ENCODE measurements at regions not wholly inside any gene's neighbourhood (a gene's known extent, or its start where the extent isn't known, plus 50 kb on each side); places are given as distances from the start of the nearest gene placed in this dataset.

DNA sequence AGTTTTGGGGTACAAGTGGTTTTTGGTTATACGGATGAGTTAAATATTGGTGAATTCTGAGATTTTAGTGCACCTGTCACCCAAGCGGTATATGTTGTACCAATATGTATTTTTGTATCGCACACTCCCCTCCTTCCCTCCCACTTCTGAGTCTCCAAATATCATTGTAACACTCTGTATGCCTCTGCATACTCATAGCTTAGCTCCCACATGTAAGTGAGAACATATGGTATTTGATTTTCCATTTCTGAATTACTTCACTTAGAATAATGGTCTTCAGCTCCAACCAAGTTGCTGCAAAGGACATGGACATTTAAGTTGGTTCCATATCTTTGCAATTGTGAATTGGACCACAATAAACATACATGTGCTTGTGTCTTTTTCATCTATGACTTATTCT is 103.0 kb upstream of the ADAMTS3 start:
- H3K27me3 ChIP-seq (ENCODE audit: low read depth): no peaks in the 10 kb centered on the region
- no peak overlapping the region for H3K4me3 ChIP-seq
- no peaks in the 10 kb centered on the region for H3K4me1 ChIP-seq
- H3K9me3 ChIP-seq (replicated peaks): peaks cover 11% of the 10 kb centered on the region
- intact Hi-C loops (cut with micrococcal nuclease): no loop called here
- no peak for DNase-seq
- H3K36me3 ChIP-seq: no peaks in the 10 kb centered on the region
- TF ChIP-seq, protein P1, sequence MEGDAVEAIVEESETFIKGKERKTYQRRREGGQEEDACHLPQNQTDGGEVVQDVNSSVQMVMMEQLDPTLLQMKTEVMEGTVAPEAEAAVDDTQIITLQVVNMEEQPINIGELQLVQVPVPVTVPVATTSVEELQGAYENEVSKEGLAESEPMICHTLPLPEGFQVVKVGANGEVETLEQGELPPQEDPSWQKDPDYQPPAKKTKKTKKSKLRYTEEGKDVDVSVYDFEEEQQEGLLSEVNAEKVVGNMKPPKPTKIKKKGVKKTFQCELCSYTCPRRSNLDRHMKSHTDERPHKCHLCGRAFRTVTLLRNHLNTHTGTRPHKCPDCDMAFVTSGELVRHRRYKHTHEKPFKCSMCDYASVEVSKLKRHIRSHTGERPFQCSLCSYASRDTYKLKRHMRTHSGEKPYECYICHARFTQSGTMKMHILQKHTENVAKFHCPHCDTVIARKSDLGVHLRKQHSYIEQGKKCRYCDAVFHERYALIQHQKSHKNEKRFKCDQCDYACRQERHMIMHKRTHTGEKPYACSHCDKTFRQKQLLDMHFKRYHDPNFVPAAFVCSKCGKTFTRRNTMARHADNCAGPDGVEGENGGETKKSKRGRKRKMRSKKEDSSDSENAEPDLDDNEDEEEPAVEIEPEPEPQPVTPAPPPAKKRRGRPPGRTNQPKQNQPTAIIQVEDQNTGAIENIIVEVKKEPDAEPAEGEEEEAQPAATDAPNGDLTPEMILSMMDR (IDR thresholded peaks at IDR 0.05; ENCODE audit: borderline replicate concordance): no peak
- no peak overlapping the region for H3K27ac ChIP-seq (replicated peaks)

DNA sequence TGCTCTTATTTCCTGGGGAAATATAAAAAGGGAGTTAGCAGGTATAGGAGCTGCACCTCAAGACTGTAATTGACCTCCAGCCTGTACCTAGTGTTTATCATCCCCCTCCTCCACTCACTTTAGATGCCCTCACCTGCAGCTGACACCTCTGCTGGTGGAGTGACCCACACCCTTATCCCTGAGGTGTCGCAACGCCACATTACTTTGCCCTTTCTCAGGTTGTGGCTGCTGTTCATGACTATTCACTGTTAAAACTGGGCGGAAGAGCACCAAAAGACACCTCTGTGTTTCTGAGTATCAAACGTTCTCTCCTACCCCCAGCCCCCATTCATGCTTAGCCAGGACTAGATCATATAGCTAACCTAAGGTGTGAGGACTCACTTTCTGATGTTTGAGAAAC is 101.5 kb upstream of the ADAMTS3 start:
- TF ChIP-seq, protein P1 (IDR thresholded peaks at IDR 0.05; ENCODE audit: borderline replicate concordance): no peak

DNA sequence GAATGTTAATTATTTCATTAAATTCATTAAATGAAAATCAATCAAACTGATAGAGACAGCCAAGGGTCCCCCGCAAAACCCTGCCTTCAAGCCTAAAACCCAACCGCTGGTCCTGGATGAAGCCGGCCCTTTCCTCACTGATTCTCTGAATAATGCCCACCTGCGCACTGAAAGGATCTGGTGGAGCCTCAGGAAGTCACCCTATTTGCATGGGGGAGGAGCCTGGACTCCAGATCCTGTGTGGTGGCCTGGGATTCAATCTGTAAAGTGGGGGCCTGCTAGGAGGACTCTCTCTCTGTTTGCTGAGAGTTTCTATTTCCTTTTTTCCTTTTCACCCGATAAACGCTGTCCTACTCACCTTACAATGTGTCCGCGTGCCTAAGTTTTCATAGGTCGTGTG is 97.9 kb upstream of the ADAMTS3 start:
- TF ChIP-seq, protein P1 (IDR thresholded peaks at IDR 0.05; ENCODE audit: borderline replicate concordance): no peak
- intact Hi-C loops (cut with micrococcal nuclease): no loop called here
- DNase-seq: no peak

More for the DNA sequence above, 101.5 kb upstream of the ADAMTS3 start:
- Histone ChIP-seq H3K4me1 (no peaks in the 10 kb centered on the region), H3K27ac (replicated peaks) (no peak overlapping the region), H3K4me3 (no peak overlapping the region), H3K27me3 (ENCODE audit: low read depth) (no peaks in the 10 kb centered on the region), H3K9me3 (replicated peaks) (peaks cover 1% of the 10 kb centered on the region), H3K36me3 (no peaks in the 10 kb centered on the region)
- intact Hi-C loops (cut with micrococcal nuclease): no loop called here
- no peak for DNase-seq

DNA sequence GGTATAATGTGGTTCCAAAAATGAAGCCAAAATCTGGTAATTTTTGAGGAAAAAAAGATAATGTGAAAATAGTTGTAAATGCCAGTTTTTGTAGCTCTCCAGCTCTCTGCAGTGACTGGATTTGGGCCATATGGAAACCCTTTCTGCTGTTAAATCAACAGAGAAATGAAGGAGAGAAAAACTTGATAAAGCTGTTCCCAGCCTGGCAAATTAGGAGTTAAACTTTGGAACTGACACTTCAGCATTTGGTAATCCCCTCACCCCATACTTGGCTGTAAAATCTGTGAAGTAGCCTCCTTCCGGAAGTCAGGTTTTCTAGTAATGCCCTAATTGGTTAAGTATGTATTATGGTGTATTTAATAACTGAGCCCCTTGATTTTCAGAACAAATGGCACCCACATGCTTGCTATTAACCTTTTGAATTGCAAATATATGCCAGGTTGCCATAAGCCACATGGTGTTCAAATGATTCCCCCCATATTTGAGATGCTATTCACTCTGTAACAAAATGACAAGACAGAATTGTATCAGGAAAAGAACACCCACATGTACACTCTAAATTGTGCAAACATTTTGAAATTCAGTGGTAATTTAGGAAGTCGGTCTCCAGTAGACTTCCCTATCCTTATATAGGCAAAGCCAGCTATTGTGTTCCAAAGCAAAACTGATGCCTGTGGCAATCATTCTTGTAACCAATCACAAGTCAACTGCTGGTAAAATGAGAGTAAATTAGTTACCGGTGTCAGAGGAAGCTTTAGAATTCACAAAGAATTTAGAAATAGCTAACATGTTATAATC is 96.3 kb upstream of the ADAMTS3 start:
- H3K4me1 ChIP-seq: no peaks in the 10 kb centered on the region
- no peaks in the 10 kb centered on the region for H3K9me3 ChIP-seq (replicated peaks)
- no peak for DNase-seq
- intact Hi-C loops (cut with micrococcal nuclease): no loop called here
- H3K4me3 ChIP-seq: no peak overlapping the region
- no peak overlapping the region for H3K27ac ChIP-seq (replicated peaks)
- H3K27me3 ChIP-seq (ENCODE audit: low read depth): no peaks in the 10 kb centered on the region
- TF ChIP-seq, protein P1 (IDR thresholded peaks at IDR 0.05; ENCODE audit: borderline replicate concordance): no peak
- no peaks in the 10 kb centered on the region for H3K36me3 ChIP-seq

More for the DNA sequence above, 97.9 kb upstream of the ADAMTS3 start:
- Histone ChIP-seq H3K4me3 (no peak overlapping the region), H3K27me3 (ENCODE audit: low read depth) (no peaks in the 10 kb centered on the region), H3K9me3 (replicated peaks) (no peaks in the 10 kb centered on the region), H3K27ac (replicated peaks) (no peak overlapping the region), H3K4me1 (no peaks in the 10 kb centered on the region), H3K36me3 (no peaks in the 10 kb centered on the region)

DNA sequence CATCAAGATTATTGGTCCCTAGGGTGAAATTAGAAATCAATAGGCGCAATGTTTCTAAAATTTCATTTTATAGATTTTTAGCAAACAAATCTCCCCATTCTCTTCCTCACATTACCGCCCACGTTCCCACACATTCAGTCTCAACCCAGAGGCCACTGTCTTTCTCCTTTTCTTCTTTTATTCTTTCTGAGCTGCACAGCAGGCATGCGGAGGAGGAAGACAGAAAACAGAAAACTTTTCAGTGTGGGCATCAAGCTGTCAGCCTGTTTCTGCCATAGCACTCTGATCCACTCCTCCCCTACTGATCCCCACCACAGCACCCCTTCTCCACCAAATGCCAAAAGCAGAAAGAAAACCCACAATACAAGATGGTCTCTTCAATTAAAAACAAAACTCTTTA is 94.8 kb upstream of the ADAMTS3 start:
- DNase-seq: no peak
- H3K36me3 ChIP-seq: no peaks in the 10 kb centered on the region
- intact Hi-C loops (cut with micrococcal nuclease): no loop called here

More for the DNA sequence above, 94.8 kb upstream of the ADAMTS3 start:
- Histone ChIP-seq H3K4me1 (no peaks in the 10 kb centered on the region), H3K4me3 (no peak overlapping the region), H3K27me3 (ENCODE audit: low read depth) (no peaks in the 10 kb centered on the region), H3K27ac (replicated peaks) (no peak overlapping the region), H3K9me3 (replicated peaks) (no peaks in the 10 kb centered on the region)
- TF ChIP-seq, protein P1 (IDR thresholded peaks at IDR 0.05; ENCODE audit: borderline replicate concordance): no peak

Measured in left ventricle myocardium inferior (tissue), 1 donor.